H1 (cell line): ENCODE measurements at regions not wholly inside any gene's neighbourhood (a gene's known extent, or its start where the extent isn't known, plus 50 kb on each side); places are given as distances from the start of the nearest gene placed in this dataset.

Experiments used
- CEBPB ChIP-seq: IDR thresholded peaks from 2 replicates; pipeline ENCODE4 v1.6.1; 2012; ENCODE audit warnings: low read depth, low read length
- CREB1 ChIP-seq: IDR thresholded peaks from 2 replicates; pipeline ENCODE4 v1.6.1; 2012; ENCODE audit warnings: inconsistent platforms
- KDM1A ChIP-seq: fragments of 200-600, 300-600 bp; sonication (generic); IDR thresholded peaks from 2 replicates; pipeline ENCODE4 v1.7.1; 2016; ENCODE audit warnings: mild to moderate bottlenecking, low read length, borderline replicate concordance
- KDM5A ChIP-seq: fragments of 200-600 bp; IDR thresholded peaks from 2 replicates; pipeline ENCODE4 v1.7.1; 2012; ENCODE audit warnings: mild to moderate bottlenecking, low read length, inconsistent platforms, mixed read lengths
- SIN3A ChIP-seq, 2 experiments: IDR thresholded peaks in 1 of 2; conservative IDR thresholded peaks in 1 of 2; 2 replicates each; pipeline ENCODE4 v1.6.1; 2011 to 2012; ENCODE audit warnings: low read length in 2 of 2, improper control_type of control experiment in 1 of 2, low read depth in 1 of 2, mild to moderate bottlenecking in 1 of 2
- SIRT6 ChIP-seq: IDR thresholded peaks from one replicate; pipeline ENCODE4 v1.7.1; 2012; ENCODE audit warnings: low read length, inconsistent platforms
- TBP ChIP-seq: IDR thresholded peaks from 2 replicates; pipeline ENCODE4 v1.6.1; 2011; ENCODE audit warnings: low read depth, low read length, improper control_type of control experiment
- YY1 ChIP-seq: IDR thresholded peaks from 2 replicates; pipeline ENCODE4 v1.6.1; 2011; ENCODE audit warnings: low read depth, mild to moderate bottlenecking, low read length

GRCh38 chr5:88140856-88141752 lies 127.5 kb downstream of the TMEM161B start (continued):
- TF ChIP-seq YY1 (no peak), SIRT6 (no peak), KDM5A (no peak), CREB1 (0 out of 2 replicates have a peak, but pooled peaks have one; percentile 14), CEBPB (no peak), SIN3A (conservative IDR thresholded peaks at IDR 0.05 in 1 of 2, IDR thresholded peaks at IDR 0.05 in 1 of 2; ENCODE audit: low read depth in 1 of 2, low read length in 2 of 2) (peak in 1 of 2 experiments; percentile 63; a peak in 2 of 4 replicates), KDM1A (no peak; the same call in 1 of the 2 replicates), TBP (no peak)
